ENCODE measurements at regions not wholly inside any gene's neighbourhood (a gene's known extent, or its start where the extent isn't known, plus 50 kb on each side); places are given as distances from the start of the nearest gene placed in this dataset.

GRCh38 chr2:375270-375955 is 87.5 kb upstream of the ALKAL2 start:
- Histone ChIP-seq H3K27ac (ENCODE audit: low read depth, low read length) (no peak overlapping the region), H3K36me3 (ENCODE audit: control insufficient read depth, insufficient read depth, low read length) (no peaks in the 10 kb centered on the region), H3K9me3 (ENCODE audit: control insufficient read depth, low read length) (no peaks in the 10 kb centered on the region), H3K27me3 (ENCODE audit: control insufficient read depth, insufficient read depth, low read length, poor library complexity, severe bottlenecking) (no peaks in the 10 kb centered on the region), H3K4me3 (ENCODE audit: low read length) (no peak overlapping the region), H3K9ac (ENCODE audit: extremely low read depth, low read length, poor library complexity, severe bottlenecking) (no peak overlapping the region), H3K4me1 (ENCODE audit: control insufficient read depth, insufficient read depth, low read length) (no peaks in the 10 kb centered on the region)
- no peak overlapping the region for H3K4me3 Mint-ChIP-seq
- 90 to 93% methylated on average over 6 to 9 of the region's 9 CpGs for WGBS, 2 experiments (ENCODE audit: insufficient coverage in 1 of 2, insufficient read length in 1 of 2)
- H3K36me3 Mint-ChIP-seq (ENCODE audit: low read depth): no peaks in the 10 kb centered on the region
- TF ChIP-seq CTCF (conservative IDR thresholded peaks at IDR 0.05): no peak
- H3K27me3 Mint-ChIP-seq (ENCODE audit: insufficient read depth): peaks cover 2% of the 10 kb centered on the region
- H3K4me1 Mint-ChIP-seq: no peaks in the 10 kb centered on the region
- peaks cover 16% of the 10 kb centered on the region for H3K9me3 Mint-ChIP-seq
- H3K27ac Mint-ChIP-seq: no peak overlapping the region
- no peak for DNase-seq

GRCh38 chr2:368386-368785 is 80.5 kb upstream of the ALKAL2 start:
- no peak overlapping the region for H3K4me3 Mint-ChIP-seq

GRCh38 chr2:367246-367645 is 79.4 kb upstream of the ALKAL2 start:
- H3K36me3 Mint-ChIP-seq (ENCODE audit: low read depth): no peaks in the 10 kb centered on the region
- WGBS, 2 experiments (ENCODE audit: insufficient coverage in 1 of 2, insufficient read length in 1 of 2): 92 to 94% methylated on average over 4 to 6 of the region's 6 CpGs
- H3K9me3 Mint-ChIP-seq: peaks cover 23% of the 10 kb centered on the region
- no peak for TF ChIP-seq CTCF (conservative IDR thresholded peaks at IDR 0.05)
- H3K27me3 ChIP-seq (ENCODE audit: control insufficient read depth, insufficient read depth, low read length, poor library complexity, severe bottlenecking): no peaks in the 10 kb centered on the region
- H3K27me3 Mint-ChIP-seq (ENCODE audit: insufficient read depth): peaks cover 7% of the 10 kb centered on the region
- no peaks in the 10 kb centered on the region for H3K4me1 Mint-ChIP-seq
- no peak overlapping the region for H3K27ac ChIP-seq (ENCODE audit: low read depth, low read length)
- peaks cover 21% of the 10 kb centered on the region for H3K9me3 ChIP-seq (ENCODE audit: control insufficient read depth, low read length)
- H3K4me3 Mint-ChIP-seq: no peak overlapping the region
- no peak for DNase-seq
- peak overlapping the region; percentile 14 for H3K27ac Mint-ChIP-seq
- H3K9ac ChIP-seq (ENCODE audit: extremely low read depth, low read length, poor library complexity, severe bottlenecking): no peak overlapping the region
- no peaks in the 10 kb centered on the region for H3K36me3 ChIP-seq (ENCODE audit: control insufficient read depth, insufficient read depth, low read length)
- no peak overlapping the region for H3K4me3 ChIP-seq (ENCODE audit: low read length)
- no peaks in the 10 kb centered on the region for H3K4me1 ChIP-seq (ENCODE audit: control insufficient read depth, insufficient read depth, low read length)

More at GRCh38 chr2:368386-368785, 80.5 kb upstream of the ALKAL2 start:
- no peaks in the 10 kb centered on the region for H3K36me3 ChIP-seq (ENCODE audit: control insufficient read depth, insufficient read depth, low read length)
- Mint-ChIP-seq H3K27ac (no peak overlapping the region), H3K4me1 (no peaks in the 10 kb centered on the region), H3K36me3 (ENCODE audit: low read depth) (no peaks in the 10 kb centered on the region), H3K27me3 (ENCODE audit: insufficient read depth) (peaks cover 7% of the 10 kb centered on the region), H3K9me3 (peaks cover 22% of the 10 kb centered on the region)
- no peaks in the 10 kb centered on the region for H3K4me1 ChIP-seq (ENCODE audit: control insufficient read depth, insufficient read depth, low read length)
- no peak overlapping the region for H3K27ac ChIP-seq (ENCODE audit: low read depth, low read length)
- 93 to 100% methylated on average over 2 to 5 of the region's 5 CpGs for WGBS, 2 experiments (ENCODE audit: insufficient coverage in 1 of 2, insufficient read length in 1 of 2)
- TF ChIP-seq CTCF (conservative IDR thresholded peaks at IDR 0.05): no peak
- H3K9me3 ChIP-seq (ENCODE audit: control insufficient read depth, low read length): peaks cover 9% of the 10 kb centered on the region
- H3K4me3 ChIP-seq (ENCODE audit: low read length): no peak overlapping the region
- DNase-seq: no peak
- H3K9ac ChIP-seq (ENCODE audit: extremely low read depth, low read length, poor library complexity, severe bottlenecking): no peak overlapping the region
- no peaks in the 10 kb centered on the region for H3K27me3 ChIP-seq (ENCODE audit: control insufficient read depth, insufficient read depth, low read length, poor library complexity, severe bottlenecking)
